ENCODE measurements at regions not wholly inside any gene's neighbourhood (a gene's known extent, or its start where the extent isn't known, plus 50 kb on each side); places are given as distances from the start of the nearest gene placed in this dataset.

DNA sequence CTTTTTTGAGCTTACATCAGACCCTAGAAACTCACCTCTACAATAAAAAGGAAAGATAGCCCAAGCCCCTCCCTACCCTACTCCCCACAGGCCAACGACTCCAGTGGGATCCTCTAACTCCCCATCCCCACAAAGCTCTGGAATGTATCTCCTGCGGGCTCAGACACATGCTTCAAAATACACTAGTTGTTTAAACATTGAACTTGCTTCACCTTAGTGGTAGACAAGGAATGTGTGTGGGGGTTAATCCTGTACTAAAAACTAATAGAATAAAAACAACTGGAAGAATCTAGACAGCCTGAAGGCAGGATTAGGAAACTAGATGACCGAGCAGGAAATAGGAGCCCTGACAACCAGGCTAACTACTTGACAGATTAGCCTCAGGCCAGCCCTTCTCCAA lies 211.5 kb downstream of the SUCLG1 start:
- TF ChIP-seq CTCF (IDR thresholded peaks at IDR 0.05): no peak
- no peak for ATAC-seq (ENCODE audit: low FRiP score)
- no peak for DNase-seq (ENCODE audit: low spot score)

DNA sequence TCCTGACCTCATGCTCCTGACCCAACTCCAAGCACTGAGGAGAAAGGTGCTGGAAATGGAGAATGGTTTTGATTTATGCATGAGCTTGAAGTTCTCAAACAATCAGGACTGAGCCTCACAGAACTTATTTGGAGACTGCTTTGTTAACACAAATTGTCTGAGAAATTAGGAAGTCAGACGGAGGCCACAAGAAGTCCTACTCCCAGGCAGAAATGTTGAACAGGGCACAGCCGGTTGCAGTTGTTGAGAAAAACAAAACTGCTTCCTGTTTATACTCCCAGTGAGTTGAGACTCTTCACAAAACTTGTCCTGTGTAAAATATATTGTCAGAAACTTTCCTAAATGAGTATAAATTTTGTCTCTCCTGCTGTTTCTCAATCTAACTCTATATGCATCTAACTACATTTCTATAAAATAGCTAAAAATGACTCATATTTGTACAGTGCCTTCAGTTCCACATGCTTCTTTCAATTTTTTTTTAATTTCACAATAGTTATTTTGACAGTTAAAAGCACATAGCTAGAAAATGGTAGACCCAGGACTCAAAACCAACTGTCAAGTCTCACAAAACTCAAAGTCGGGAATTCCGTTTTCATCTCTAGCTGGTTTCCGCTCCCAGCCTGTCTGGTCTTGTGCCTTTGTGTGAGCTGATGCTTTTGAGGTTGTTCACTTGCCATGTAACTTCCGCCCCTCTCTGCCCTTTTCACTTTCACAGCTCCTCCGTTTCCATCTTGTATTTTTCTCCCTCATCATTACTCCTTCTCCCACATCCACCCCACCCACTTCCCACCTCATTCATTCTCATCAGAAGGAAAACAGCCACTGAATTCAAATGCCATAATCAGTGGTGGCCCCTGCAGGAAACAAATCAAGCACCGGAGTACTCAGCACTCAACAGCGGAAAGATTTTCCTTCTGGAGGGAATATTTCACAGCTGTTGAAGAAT lies 215.0 kb downstream of the SUCLG1 start:
- no peak for TF ChIP-seq CTCF (IDR thresholded peaks at IDR 0.05)
- no peak for DNase-seq (ENCODE audit: low spot score)
- no peak for ATAC-seq (ENCODE audit: low FRiP score)

DNA sequence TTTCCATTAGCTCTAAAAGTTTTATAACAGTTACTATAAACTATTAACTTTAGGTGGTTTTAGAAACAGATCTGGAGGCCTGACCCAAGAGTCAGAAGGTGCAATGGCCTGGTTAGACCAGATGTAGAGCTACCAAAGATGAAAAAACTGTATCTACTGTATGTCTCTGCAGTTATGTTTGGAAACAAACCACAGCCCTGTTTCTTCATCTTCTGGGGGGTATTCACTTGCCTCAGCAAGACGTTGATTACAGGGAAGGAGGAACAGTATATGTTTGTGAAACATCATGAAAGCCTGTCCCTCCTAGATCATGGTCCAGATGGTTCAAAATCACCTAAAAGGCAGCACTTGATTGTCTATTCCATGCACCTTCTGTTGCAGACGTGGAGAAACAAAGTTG lies 220.2 kb downstream of the SUCLG1 start:
- no peak for ATAC-seq (ENCODE audit: low FRiP score)
- DNase-seq (ENCODE audit: low spot score): no peak
- no peak for TF ChIP-seq CTCF (IDR thresholded peaks at IDR 0.05)

DNA sequence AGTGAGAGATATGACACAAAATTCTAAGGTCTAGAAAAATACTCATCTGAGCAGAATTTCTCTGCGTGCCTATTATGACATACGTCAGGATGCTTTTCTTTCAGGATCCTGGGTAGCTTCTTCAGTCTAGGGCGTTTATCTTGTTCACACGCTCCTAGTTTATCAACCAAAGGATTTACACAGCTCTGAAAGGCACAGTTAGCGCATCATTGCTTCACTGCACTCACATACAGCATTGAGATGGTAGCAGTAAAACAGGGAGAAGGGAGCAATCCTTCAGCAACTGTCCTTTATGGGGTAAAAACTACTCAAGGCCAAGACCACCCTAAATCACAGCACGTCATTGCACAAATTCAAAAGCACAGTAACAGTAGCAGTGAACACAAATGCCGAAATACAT lies 222.8 kb downstream of the SUCLG1 start:
- ATAC-seq (ENCODE audit: low FRiP score): no peak
- DNase-seq (ENCODE audit: low spot score): no peak
- TF ChIP-seq CTCF (IDR thresholded peaks at IDR 0.05): no peak

DNA sequence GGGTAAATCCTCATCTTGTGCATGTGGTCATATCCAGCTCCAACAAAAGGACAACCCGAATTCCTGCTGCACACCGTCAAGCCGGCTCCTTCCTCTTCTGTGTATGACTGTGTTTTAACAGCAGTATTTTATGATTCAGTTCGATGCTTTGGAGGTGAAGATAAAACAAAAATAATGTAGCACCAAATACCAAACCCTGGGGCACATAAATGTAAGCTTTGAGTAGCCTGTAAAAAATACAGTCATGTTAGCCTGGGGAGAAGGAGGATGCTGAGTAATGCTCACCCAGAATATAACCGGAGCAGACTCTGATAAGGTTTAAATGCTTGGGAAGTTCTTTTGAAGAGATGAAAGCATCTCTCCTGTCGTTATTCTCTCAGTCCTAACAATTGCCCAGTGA lies 225.0 kb downstream of the SUCLG1 start:
- ATAC-seq (ENCODE audit: low FRiP score) (no peak), DNase-seq (ENCODE audit: low spot score) (no peak)
- no peak for TF ChIP-seq CTCF (IDR thresholded peaks at IDR 0.05)

DNA sequence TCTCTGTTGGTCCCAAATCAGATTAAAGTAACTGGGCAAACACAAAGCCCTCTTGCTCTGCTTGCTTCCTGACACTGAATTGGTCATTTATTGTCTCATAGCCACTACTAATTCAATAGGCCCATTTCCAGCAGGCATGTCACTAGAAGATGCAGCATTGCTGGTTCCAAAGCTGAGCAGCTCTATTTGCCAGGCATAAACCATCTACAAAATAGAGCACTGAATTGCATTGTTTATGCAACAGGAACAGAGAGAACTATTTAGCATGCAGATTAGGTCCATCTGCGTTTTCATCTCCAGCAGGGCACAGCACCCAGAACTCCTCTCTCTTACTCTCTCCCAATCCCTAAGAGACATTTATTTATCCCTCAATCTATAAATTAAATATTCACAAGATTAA lies 227.6 kb downstream of the SUCLG1 start:
- DNase-seq (ENCODE audit: low spot score) (no peak), ATAC-seq (ENCODE audit: low FRiP score) (no peak)
- no peak for TF ChIP-seq CTCF (IDR thresholded peaks at IDR 0.05)

GRCh38 chr2:84224121-84224520 lies 235.0 kb downstream of the SUCLG1 start:
- no peak for ATAC-seq (ENCODE audit: low FRiP score)
- DNase-seq (ENCODE audit: low spot score): no peak
- no peak for TF ChIP-seq CTCF (IDR thresholded peaks at IDR 0.05)

Measured in omental fat pad (tissue), 3 donors.